Gastrocnemius medialis (tissue), 4 donors: ENCODE measurements at regions not wholly inside any gene's neighbourhood (a gene's known extent, or its start where the extent isn't known, plus 50 kb on each side); places are given as distances from the start of the nearest gene placed in this dataset.

Experiments used
- ATAC-seq, 2 donors: fragments of 150-250 bp; one replicate each; pipeline ENCODE4 v1.9.1; 2016
- DNase-seq, 2 donors: peaks; one replicate each; pipeline ENCODE4 v3.0.0-alpha.2; 2019
- H3K27ac ChIP-seq, 4 donors: fragments of 200-600 bp; sonication (generic); 1 replicate in 1 of 4; 2 replicates in 3 of 4; pipeline ENCODE4 v1.5.1; 2016 to 2018; ENCODE audit warnings: mild to moderate bottlenecking in 2 of 4, moderate library complexity in 1 of 4
- H3K27me3 ChIP-seq, 3 donors: fragments of 200-600 bp; sonication (generic) in 2 of 3; 1 replicate in 1 of 3; 2 replicates in 2 of 3; pipeline versions ENCODE4 v1.5.1 to v1.6.0; 2016 to 2019; ENCODE audit warnings: mild to moderate bottlenecking in 1 of 3, moderate library complexity in 1 of 3
- H3K36me3 ChIP-seq, 2 donors: fragments of 200-600 bp; sonication (generic) in 1 of 2; one replicate each; pipeline ENCODE4 v1.5.1; 2017 to 2018
- H3K4me1 ChIP-seq, 2 donors: fragments of 200-600 bp; sonication (generic) in 1 of 2; one replicate each; pipeline ENCODE4 v1.5.1; 2016 to 2017; ENCODE audit warnings: mild to moderate bottlenecking in 2 of 2
- H3K4me3 ChIP-seq, 4 donors: fragments of 200-600 bp; sonication (generic) in 3 of 4; 1 replicate in 1 of 4; 2 replicates in 3 of 4; pipeline ENCODE4 v1.5.1; 2016 to 2019; ENCODE audit warnings: mild to moderate bottlenecking in 2 of 4
- H3K9me3 ChIP-seq, 3 donors: fragments of 200-600 bp; sonication (generic) in 2 of 3; 1 replicate in 1 of 3; 2 replicates in 2 of 3; pipeline ENCODE4 v1.5.1; 2016 to 2019
- POLR2A ChIP-seq, 2 donors: fragments of 450-650 bp; IDR thresholded peaks; one replicate each; pipeline ENCODE4 v1.6.1; 2017; ENCODE audit warnings: antibody characterized with exemption in 2 of 2, mild to moderate bottlenecking in 2 of 2, moderate library complexity in 2 of 2
- in situ Hi-C, 4 donors: fragments of 200-750 bp; cut with MboI; loops; one replicate each; pipeline versions ENCODE4 v1.15.0 to v1.8.0; 2017; ENCODE audit warnings: low sequenced_read_pairs in 4 of 4
- intact Hi-C: fragments of 100-400 bp; cut with DNase I; formaldehyde crosslinking; loops from one replicate; pipeline ENCODE4 v1.15.1; 2023; ENCODE audit warnings: low total_unique reads
- TF ChIP-seq, protein P1 (sequence below), 5 experiments: fragments of 450-650 bp in 3 of 5; fragments of 200-600 bp in 2 of 5; sonication (generic) in 2 of 5; IDR thresholded peaks in 4 of 5; conservative IDR thresholded peaks in 1 of 5; 1 replicate in 4 of 5; 2 replicates in 1 of 5; pipeline ENCODE4 v1.5.1; 2016 to 2019; ENCODE audit warnings: antibody characterized with exemption in 5 of 5, mild to moderate bottlenecking in 3 of 5, moderate library complexity in 3 of 5

DNA sequence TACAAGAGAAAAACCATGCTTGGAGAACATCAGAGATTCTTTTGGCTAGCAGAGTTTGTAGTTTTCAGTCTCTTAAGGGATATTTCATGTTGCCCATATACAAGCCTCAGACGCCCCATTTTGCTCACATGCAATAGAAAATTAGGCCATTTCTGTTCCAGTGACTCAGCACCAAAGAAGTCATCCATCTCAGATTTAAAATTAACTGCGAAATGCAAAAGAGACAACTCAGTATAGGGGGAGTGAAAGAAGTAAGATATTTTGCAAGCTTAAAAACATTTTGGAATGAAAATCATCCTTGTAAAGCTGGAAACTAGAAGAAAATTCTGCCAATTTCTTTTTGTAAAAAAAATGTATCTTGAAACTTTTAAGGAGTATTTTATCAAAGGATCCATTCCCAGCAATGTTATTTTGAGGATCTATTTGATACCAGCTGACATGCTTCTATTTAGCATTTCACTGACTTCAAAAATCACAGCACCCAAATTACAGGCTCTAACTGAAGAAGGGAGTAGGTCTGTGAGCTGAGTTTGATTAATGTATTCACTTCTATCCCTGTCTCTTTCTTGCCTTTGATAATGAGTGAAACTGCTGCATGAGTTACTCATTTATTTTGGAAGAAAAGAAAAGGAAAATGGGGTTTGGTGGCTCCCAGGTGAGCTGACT lies 223.7 kb upstream of the SULF2 start:
- intact Hi-C loops, result no loop called here
- H3K9me3 ChIP-seq, result no peaks in the 10 kb centered on the region
- H3K27ac ChIP-seq, result no peak overlapping the region
- DNase-seq (no peak), ATAC-seq (no peak)
- H3K4me3 ChIP-seq, result no peak overlapping the region
- in situ Hi-C loops, result no loop called here
- no peaks in the 10 kb centered on the region for H3K27me3 ChIP-seq
- H3K4me1 ChIP-seq, result no peaks in the 10 kb centered on the region
- no peaks in the 10 kb centered on the region for H3K36me3 ChIP-seq
- TF ChIP-seq, protein P1, sequence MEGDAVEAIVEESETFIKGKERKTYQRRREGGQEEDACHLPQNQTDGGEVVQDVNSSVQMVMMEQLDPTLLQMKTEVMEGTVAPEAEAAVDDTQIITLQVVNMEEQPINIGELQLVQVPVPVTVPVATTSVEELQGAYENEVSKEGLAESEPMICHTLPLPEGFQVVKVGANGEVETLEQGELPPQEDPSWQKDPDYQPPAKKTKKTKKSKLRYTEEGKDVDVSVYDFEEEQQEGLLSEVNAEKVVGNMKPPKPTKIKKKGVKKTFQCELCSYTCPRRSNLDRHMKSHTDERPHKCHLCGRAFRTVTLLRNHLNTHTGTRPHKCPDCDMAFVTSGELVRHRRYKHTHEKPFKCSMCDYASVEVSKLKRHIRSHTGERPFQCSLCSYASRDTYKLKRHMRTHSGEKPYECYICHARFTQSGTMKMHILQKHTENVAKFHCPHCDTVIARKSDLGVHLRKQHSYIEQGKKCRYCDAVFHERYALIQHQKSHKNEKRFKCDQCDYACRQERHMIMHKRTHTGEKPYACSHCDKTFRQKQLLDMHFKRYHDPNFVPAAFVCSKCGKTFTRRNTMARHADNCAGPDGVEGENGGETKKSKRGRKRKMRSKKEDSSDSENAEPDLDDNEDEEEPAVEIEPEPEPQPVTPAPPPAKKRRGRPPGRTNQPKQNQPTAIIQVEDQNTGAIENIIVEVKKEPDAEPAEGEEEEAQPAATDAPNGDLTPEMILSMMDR (IDR thresholded peaks at IDR 0.05 in 4 of 5, conservative IDR thresholded peaks at IDR 0.05 in 1 of 5), result no peak
- TF ChIP-seq POLR2A (IDR thresholded peaks at IDR 0.05), result no peak

DNA sequence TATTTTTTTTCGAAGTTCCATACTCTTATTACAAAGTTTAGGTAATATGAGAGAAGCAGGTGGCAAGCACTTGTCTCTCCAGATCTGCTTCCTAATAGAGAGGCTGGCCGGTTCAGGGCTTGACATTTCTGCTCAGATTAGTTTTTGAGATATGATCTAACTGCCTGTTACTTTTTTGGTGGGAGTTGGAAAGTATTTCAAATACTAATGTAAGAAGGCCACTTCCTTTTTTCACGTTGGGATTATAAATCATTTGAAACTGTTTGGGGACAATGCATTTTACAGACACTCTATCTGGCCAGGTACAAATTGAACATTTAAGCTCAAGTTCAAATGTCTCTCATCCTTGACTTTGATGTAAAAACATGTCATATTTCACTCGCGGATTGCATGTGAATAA lies 222.1 kb upstream of the SULF2 start:
- ATAC-seq (no peak), DNase-seq (no peak)
- in situ Hi-C loops, result no loop called here
- intact Hi-C loops, result no loop called here
- no peaks in the 10 kb centered on the region for H3K4me1 ChIP-seq
- no peak overlapping the region for H3K27ac ChIP-seq
- TF ChIP-seq, protein P1 (IDR thresholded peaks at IDR 0.05 in 4 of 5, conservative IDR thresholded peaks at IDR 0.05 in 1 of 5), result no peak
- no peak for TF ChIP-seq POLR2A (IDR thresholded peaks at IDR 0.05)
- H3K4me3 ChIP-seq, result no peak overlapping the region
- no peaks in the 10 kb centered on the region for H3K9me3 ChIP-seq
- H3K36me3 ChIP-seq, result no peaks in the 10 kb centered on the region
- H3K27me3 ChIP-seq, result no peaks in the 10 kb centered on the region

DNA sequence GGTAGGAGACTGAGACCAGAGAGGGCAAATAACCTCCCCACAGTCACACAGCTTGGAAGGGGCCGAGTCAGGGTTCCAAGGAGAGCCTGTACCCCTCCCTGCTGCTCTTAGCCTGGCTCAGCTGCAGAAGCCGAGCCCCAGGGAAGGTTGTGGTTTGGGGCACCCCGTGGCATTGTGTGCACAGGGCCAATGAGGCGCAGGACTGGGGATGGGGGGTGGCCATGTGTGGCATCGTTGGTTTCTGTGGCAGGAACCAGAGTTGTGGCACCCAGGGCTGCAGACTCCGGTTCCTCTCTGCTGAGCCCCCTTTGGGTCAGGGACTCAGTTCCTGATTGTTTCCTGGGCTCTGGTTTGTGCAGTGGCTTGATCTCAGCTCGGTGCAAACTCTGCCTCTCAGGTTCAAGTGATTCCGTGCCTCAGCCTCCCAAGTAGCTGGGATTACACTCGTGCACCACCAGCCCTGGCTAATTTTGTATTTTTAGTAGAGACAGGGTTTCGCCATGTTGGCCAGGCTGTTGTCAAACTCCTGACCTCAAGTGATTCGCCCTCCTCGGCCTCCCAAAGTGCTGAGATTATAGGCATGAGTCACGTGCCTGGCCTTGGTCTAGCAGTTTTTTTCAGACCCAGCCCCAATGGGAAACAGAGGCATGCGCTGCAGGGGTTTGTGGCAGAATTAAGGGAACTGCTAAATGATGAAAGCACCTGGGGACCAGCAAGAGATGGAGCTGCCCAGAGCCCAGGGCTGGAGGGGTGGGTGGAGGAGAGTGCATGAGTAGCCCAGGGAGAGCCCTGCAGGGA lies 221.0 kb upstream of the SULF2 start:
- Histone ChIP-seq H3K27ac (no peak overlapping the region), H3K9me3 (no peaks in the 10 kb centered on the region), H3K4me3 (no peak overlapping the region), H3K27me3 (no peaks in the 10 kb centered on the region), H3K36me3 (no peaks in the 10 kb centered on the region), H3K4me1 (no peaks in the 10 kb centered on the region)
- no peak for TF ChIP-seq POLR2A (IDR thresholded peaks at IDR 0.05)
- TF ChIP-seq, protein P1 (IDR thresholded peaks at IDR 0.05 in 4 of 5, conservative IDR thresholded peaks at IDR 0.05 in 1 of 5), result no peak
- no peak for DNase-seq
- intact Hi-C loops (no loop called here), in situ Hi-C loops (no loop called here)
- no peak for ATAC-seq

DNA sequence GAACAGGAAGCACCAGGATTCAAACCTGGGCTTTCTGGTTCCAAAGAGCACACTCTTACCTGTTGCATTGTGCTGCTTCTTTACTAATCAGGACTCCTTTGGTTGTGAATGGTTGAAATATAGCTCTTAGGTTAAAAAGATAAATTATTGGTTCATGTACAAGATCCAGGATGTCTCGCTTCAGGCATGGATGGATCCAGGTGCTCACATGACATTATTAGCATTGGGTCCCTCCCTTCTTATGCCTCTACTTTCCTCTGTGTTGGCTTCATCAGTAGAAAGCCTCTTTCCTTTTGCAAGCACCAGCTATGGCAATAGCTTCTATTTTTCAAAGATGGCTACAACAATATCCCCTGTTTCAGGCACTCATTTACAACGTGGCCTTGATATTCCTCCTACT lies 217.7 kb upstream of the SULF2 start:
- no peaks in the 10 kb centered on the region for H3K27me3 ChIP-seq
- no peak overlapping the region for H3K27ac ChIP-seq
- H3K9me3 ChIP-seq, result no peaks in the 10 kb centered on the region
- ATAC-seq (no peak), DNase-seq (no peak)
- no peaks in the 10 kb centered on the region for H3K36me3 ChIP-seq
- no peak overlapping the region for H3K4me3 ChIP-seq
- in situ Hi-C loops, result no loop called here
- intact Hi-C loops, result no loop called here
- no peaks in the 10 kb centered on the region for H3K4me1 ChIP-seq
- TF ChIP-seq, protein P1 (IDR thresholded peaks at IDR 0.05 in 4 of 5, conservative IDR thresholded peaks at IDR 0.05 in 1 of 5), result no peak
- no peak for TF ChIP-seq POLR2A (IDR thresholded peaks at IDR 0.05)
